Central memory CD8-positive, alpha-beta T cell (primary cell): ENCODE measurements at regions not wholly inside any gene's neighbourhood (a gene's known extent, or its start where the extent isn't known, plus 50 kb on each side); places are given as distances from the start of the nearest gene placed in this dataset.

Experiments
- ATAC-seq: fragments of 150-1000 bp; cut with Tn5 transposase; replicated peaks from 2 replicates; pipeline ENCODE4 v1.10.0; 2022; ENCODE audit warnings: mild to moderate bottlenecking, moderate FRiP score, moderate number of reproducible peaks; ENCODE audit not compliant: poor library complexity, severe bottlenecking; ENCODE audit errors: extremely low read depth
- DNase-seq, 2 donors: peaks; one replicate each; pipeline ENCODE4 v3.0.0; 2021; ENCODE audit warnings: low spot score in 2 of 2
- H3K27ac Mint-ChIP-seq: one replicate; pipeline ENCODE4 v1.8.0; 2022; ENCODE audit warnings: low read depth, mild to moderate bottlenecking, moderate library complexity, mixed read lengths
- H3K27me3 Mint-ChIP-seq: one replicate; pipeline ENCODE4 v1.8.0; 2022; ENCODE audit warnings: mixed read lengths
- H3K36me3 Mint-ChIP-seq: one replicate; pipeline ENCODE4 v1.8.0; 2022; ENCODE audit warnings: mild to moderate bottlenecking, moderate library complexity, mixed read lengths; ENCODE audit not compliant: insufficient read depth
- H3K4me1 Mint-ChIP-seq: one replicate; pipeline ENCODE4 v1.8.0; 2022; ENCODE audit warnings: mixed read lengths
- H3K4me3 Mint-ChIP-seq: one replicate; pipeline ENCODE4 v1.8.0; 2022; ENCODE audit warnings: mild to moderate bottlenecking, moderate library complexity, mixed read lengths
- H3K9me3 Mint-ChIP-seq: one replicate; pipeline ENCODE4 v1.8.0; 2022; ENCODE audit warnings: mixed read lengths

DNA sequence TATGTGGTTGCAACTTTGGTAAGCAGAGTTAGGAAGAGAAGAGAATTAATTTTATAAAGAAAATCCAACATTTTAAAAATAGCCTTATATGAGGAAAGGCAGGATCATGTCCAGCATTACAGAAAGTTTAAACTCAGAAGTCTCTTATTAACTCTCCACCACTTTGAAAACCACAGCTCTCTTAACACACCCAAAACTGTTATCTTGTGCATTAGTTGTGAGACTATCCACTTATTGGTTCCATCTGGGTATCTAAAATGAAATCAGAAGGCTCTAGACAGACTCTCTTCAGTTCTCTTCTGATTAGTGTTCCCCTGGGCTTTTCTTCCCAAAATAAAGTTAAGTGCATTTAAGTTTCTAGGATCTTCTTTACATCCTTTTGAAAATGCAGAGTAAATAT lies 251.5 kb downstream of the TXNL1 start:
- no peak overlapping the region for H3K4me3 Mint-ChIP-seq
- DNase-seq = no peak
- no peak overlapping the region for H3K27ac Mint-ChIP-seq
- H3K9me3 Mint-ChIP-seq = peaks cover 4% of the 10 kb centered on the region
- ATAC-seq = no peak
- H3K4me1 Mint-ChIP-seq = no peaks in the 10 kb centered on the region
- H3K27me3 Mint-ChIP-seq = no peaks in the 10 kb centered on the region
- H3K36me3 Mint-ChIP-seq = no peaks in the 10 kb centered on the region

- H3K4me3 Mint-ChIP-seq = no peak overlapping the region
- ATAC-seq = no peak
- H3K9me3 Mint-ChIP-seq = peaks cover 12% of the 10 kb centered on the region
- H3K27me3 Mint-ChIP-seq = no peaks in the 10 kb centered on the region
- H3K4me1 Mint-ChIP-seq = no peaks in the 10 kb centered on the region
- H3K36me3 Mint-ChIP-seq = no peaks in the 10 kb centered on the region
- no peak for DNase-seq
- H3K27ac Mint-ChIP-seq = no peak overlapping the region
These were observed 255.0 kb downstream of the TXNL1 start for GRCh38 chr18:56383349-56383748.

DNA sequence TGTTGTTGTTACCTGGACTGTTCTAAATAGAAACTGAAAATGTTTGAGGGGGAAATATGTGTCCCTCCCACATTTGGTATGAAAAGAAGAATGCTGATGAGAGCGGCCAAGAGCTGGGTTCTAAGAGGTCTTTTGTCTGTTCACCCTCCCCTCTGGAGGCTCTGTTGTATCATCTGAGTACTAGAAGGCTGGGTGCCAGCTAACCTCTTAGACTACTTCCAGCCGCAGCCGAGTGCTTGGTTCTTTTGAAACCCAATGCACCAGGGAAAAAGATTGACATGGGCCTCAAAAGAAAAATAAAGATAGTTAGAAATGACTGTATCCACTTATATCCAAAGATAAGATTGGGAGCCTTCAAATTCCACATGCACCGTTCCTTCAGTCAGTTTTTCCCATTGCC lies 255.9 kb downstream of the TXNL1 start:
- H3K27me3 Mint-ChIP-seq = no peaks in the 10 kb centered on the region

DNA sequence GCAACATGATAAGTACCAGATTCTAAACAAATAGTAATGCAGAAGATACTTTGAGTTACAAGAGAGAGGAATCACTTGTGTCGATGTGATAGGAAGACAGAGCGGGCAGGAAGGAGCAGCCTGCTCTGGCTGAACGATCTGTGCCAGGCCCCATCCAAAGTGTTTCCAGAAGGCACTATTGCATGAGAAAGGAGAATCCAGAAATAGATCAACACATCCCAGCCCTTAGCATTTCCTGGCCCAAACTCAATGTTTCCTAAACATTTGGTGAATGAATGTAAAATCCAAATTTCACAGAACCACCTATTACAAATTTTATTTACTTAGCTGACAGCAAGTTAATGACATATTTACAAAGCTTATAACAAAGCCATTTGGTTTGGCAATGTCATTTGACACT lies 257.2 kb downstream of the TXNL1 start:
- peaks cover 12% of the 10 kb centered on the region for H3K9me3 Mint-ChIP-seq
- H3K27ac Mint-ChIP-seq = no peak overlapping the region
- DNase-seq (no peak), ATAC-seq (no peak)
- no peak overlapping the region for H3K4me3 Mint-ChIP-seq
- H3K4me1 Mint-ChIP-seq = no peaks in the 10 kb centered on the region
- no peaks in the 10 kb centered on the region for H3K36me3 Mint-ChIP-seq
- H3K27me3 Mint-ChIP-seq = no peaks in the 10 kb centered on the region

More for the DNA sequence above, 255.9 kb downstream of the TXNL1 start:
- no peak for ATAC-seq
- DNase-seq = no peak
- Mint-ChIP-seq H3K27ac (no peak overlapping the region), H3K4me1 (no peaks in the 10 kb centered on the region), H3K36me3 (no peaks in the 10 kb centered on the region), H3K4me3 (no peak overlapping the region), H3K9me3 (peaks cover 12% of the 10 kb centered on the region)

GRCh38 chr18:56380685-56381084 lies 257.7 kb downstream of the TXNL1 start:
- Mint-ChIP-seq H3K27ac (no peak overlapping the region), H3K9me3 (peaks cover 12% of the 10 kb centered on the region), H3K4me3 (no peak overlapping the region), H3K36me3 (no peaks in the 10 kb centered on the region), H3K4me1 (no peaks in the 10 kb centered on the region), H3K27me3 (no peaks in the 10 kb centered on the region)
- DNase-seq = no peak
- ATAC-seq = no peak

GRCh38 chr18:56379256-56379655 lies 259.1 kb downstream of the TXNL1 start:
- H3K9me3 Mint-ChIP-seq = peaks cover 12% of the 10 kb centered on the region
- ATAC-seq = no peak
- no peak for DNase-seq
- H3K4me1 Mint-ChIP-seq = no peaks in the 10 kb centered on the region
- no peaks in the 10 kb centered on the region for H3K27me3 Mint-ChIP-seq
- no peak overlapping the region for H3K27ac Mint-ChIP-seq
- no peak overlapping the region for H3K4me3 Mint-ChIP-seq
- no peaks in the 10 kb centered on the region for H3K36me3 Mint-ChIP-seq

- H3K4me3 Mint-ChIP-seq = no peak overlapping the region
- DNase-seq (no peak), ATAC-seq (no peak)
- no peaks in the 10 kb centered on the region for H3K36me3 Mint-ChIP-seq
- H3K9me3 Mint-ChIP-seq = peaks cover 15% of the 10 kb centered on the region
- no peaks in the 10 kb centered on the region for H3K27me3 Mint-ChIP-seq
- H3K27ac Mint-ChIP-seq = no peak overlapping the region
- H3K4me1 Mint-ChIP-seq = no peaks in the 10 kb centered on the region
These were observed 261.2 kb downstream of the TXNL1 start for GRCh38 chr18:56377231-56377630.

DNA sequence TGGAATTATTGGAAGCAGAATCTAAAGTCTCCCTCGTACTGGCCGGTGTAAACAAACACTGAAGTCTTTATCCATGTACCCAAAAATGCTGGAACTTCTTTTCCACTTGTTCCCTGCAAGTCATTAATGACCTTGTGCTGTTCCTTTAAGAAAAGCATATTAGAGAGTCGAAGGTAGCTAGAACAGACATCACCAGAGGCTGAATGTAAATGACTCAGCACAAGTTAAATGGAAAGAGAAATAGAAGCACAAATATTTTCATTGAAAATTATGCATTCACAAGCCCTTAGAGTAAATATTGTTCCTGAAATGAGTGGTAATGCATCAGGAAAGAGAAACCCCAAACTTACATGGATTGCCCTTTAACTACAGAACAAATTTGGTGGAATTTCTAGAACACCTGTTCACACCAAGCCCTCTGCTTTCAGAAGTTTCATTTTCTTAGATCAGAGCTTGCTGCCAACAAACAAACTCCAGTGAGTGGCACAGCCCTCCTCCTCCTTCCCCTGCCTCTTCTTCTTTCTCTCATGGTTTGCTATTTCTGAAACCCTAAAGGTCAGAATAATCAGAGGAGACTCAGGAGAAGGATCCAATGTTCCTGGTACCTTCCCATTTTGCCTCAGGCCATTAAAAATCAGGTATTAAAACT lies 264.3 kb downstream of the TXNL1 start:
- no peak for DNase-seq
- H3K4me1 Mint-ChIP-seq = no peaks in the 10 kb centered on the region

DNA sequence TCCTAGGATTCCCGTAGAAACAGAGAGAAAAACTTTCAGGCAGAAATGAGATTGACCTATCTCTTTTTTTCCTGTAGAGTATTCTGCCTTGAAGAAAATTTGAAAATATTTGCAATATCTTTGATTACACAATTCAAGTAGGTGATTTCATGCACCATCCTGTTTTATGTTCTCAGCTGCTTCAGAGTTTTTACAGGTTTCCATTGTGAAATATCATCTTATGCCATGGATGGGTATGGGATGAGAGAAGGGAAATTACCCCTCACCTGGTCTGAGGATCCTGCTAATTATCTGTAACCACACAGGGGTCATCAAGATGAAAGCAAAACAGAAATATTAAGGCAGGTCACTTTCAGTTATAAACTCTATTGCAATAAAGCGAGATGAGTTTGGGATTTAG lies 264.8 kb downstream of the TXNL1 start:
- no peak overlapping the region for H3K4me3 Mint-ChIP-seq
- peaks cover 8% of the 10 kb centered on the region for H3K9me3 Mint-ChIP-seq
- no peaks in the 10 kb centered on the region for H3K4me1 Mint-ChIP-seq
- no peak for DNase-seq
- H3K27me3 Mint-ChIP-seq = no peaks in the 10 kb centered on the region
- no peaks in the 10 kb centered on the region for H3K36me3 Mint-ChIP-seq
- ATAC-seq = no peak
- no peak overlapping the region for H3K27ac Mint-ChIP-seq

More for the DNA sequence above, 264.3 kb downstream of the TXNL1 start:
- no peak overlapping the region for H3K27ac Mint-ChIP-seq
- H3K36me3 Mint-ChIP-seq = no peaks in the 10 kb centered on the region
- no peak overlapping the region for H3K4me3 Mint-ChIP-seq
- H3K9me3 Mint-ChIP-seq = peaks cover 3% of the 10 kb centered on the region
- ATAC-seq = no peak
- H3K27me3 Mint-ChIP-seq = no peaks in the 10 kb centered on the region

DNA sequence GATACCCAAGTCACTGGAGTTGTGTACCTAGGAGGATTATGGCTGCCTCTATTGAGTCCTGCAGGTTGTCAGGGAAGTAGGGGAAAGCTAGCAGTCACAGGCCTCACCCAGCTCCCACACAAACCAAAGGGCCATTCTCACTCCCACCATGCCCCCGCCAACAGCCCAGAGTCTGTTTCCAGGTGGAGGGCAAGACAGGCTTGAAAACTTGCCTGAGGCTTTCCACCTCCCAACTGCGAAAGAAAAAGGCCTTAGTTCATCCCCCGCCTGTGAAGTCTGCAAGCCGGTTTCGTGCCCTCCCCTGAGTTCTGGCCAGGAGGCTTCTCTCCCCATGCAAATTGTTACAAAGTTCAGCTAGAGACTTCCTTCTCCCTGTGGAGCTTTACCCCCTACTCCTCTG lies 270.3 kb downstream of the TXNL1 start:
- no peaks in the 10 kb centered on the region for H3K4me1 Mint-ChIP-seq
- peaks cover 10% of the 10 kb centered on the region for H3K9me3 Mint-ChIP-seq
- peaks cover 2% of the 10 kb centered on the region for H3K36me3 Mint-ChIP-seq
- no peak for DNase-seq
- ATAC-seq = no peak
- H3K27me3 Mint-ChIP-seq = no peaks in the 10 kb centered on the region
- H3K27ac Mint-ChIP-seq = no peak overlapping the region
- H3K4me3 Mint-ChIP-seq = no peak overlapping the region

DNA sequence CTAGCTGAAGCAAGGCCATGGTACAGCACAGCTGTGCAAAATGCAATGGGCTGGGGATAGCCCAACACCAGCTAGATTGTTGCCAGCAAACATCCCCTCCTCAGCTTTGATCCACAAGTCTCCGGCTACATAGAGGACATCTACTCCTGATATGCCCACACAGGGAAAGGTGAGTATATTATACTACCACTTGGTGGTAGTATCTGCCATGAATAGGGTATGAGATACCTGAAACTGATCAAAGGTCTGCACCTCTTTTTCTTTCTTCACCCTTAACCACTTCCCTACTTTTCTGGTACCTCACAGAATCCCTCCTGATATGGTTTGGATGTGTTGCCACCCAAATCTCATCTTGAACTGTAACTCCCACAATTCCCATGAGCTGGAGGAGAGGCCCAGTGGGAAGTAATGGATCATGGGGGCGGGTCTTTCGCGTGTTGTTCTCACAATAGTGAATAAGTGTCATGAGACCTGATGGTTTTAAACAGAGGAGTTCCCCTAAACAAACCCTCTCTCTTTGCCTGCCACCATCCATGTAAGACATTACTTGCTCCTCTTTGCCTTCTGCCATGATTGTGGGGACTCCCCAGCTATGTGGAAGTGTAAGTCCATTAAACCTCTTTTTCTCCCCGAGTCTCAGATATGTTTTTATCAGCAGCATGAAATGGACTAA lies 279.6 kb downstream of the TXNL1 start:
- Mint-ChIP-seq H3K9me3 (peaks cover 28% of the 10 kb centered on the region), H3K27ac (no peak overlapping the region), H3K27me3 (no peaks in the 10 kb centered on the region), H3K36me3 (no peaks in the 10 kb centered on the region), H3K4me1 (no peaks in the 10 kb centered on the region), H3K4me3 (no peak overlapping the region)
- ATAC-seq (no peak), DNase-seq (no peak)

GRCh38 chr18:56353663-56354260 lies 284.6 kb downstream of the TXNL1 start:
- no peaks in the 10 kb centered on the region for H3K36me3 Mint-ChIP-seq
- DNase-seq (no peak), ATAC-seq (no peak)
- no peak overlapping the region for H3K4me3 Mint-ChIP-seq
- H3K4me1 Mint-ChIP-seq = no peaks in the 10 kb centered on the region
- H3K27ac Mint-ChIP-seq = no peak overlapping the region
- H3K27me3 Mint-ChIP-seq = no peaks in the 10 kb centered on the region
- peaks cover 17% of the 10 kb centered on the region for H3K9me3 Mint-ChIP-seq

DNA sequence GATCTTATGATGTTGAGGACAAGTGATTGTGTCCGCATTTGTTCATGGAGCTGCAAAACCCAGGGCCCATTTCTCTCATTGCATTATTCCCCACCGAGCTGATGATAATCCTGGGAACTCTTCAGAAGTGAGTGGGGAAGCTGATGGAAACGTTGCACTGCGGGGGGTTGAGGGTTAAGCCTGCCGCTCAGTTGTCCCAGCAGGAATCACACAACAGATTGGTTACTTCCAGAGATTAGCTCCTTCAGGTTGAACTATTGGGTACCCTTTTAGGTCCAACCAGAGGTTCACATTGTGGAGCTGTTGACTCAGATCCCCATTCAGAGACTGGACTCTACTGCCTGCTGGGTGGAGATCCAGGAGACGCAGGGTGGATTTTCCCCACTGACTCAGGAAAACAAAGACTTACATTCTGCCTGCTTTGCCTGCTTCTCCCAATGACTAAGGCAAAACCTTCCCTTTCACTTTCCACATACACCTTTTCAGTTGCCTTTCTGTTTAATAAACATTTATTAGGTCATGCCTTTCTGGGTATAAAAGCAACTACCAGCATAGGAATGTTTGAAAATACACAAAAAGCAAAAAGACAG lies 286.4 kb downstream of the TXNL1 start:
- Mint-ChIP-seq H3K27me3 (no peaks in the 10 kb centered on the region), H3K27ac (no peak overlapping the region), H3K36me3 (no peaks in the 10 kb centered on the region), H3K9me3 (peaks cover 16% of the 10 kb centered on the region), H3K4me3 (no peak overlapping the region), H3K4me1 (no peaks in the 10 kb centered on the region)
- ATAC-seq = no peak
- no peak for DNase-seq
